Breast epithelium (tissue), 3 donors: ENCODE measurements at regions not wholly inside any gene's neighbourhood (a gene's known extent, or its start where the extent isn't known, plus 50 kb on each side); places are given as distances from the start of the nearest gene placed in this dataset.

Experiments
- CTCF ChIP-seq, 3 donors: fragments of 450-650 bp; IDR thresholded peaks; one replicate each; pipeline ENCODE4 v1.5.1; 2016 to 2017; ENCODE audit warnings: antibody characterized with exemption in 3 of 3, mild to moderate bottlenecking in 3 of 3, moderate library complexity in 3 of 3
- POLR2A ChIP-seq: fragments of 450-650 bp; IDR thresholded peaks from one replicate; pipeline ENCODE4 v1.6.1; 2016; ENCODE audit warnings: antibody characterized with exemption, mild to moderate bottlenecking, moderate library complexity
- POLR2AphosphoS5 ChIP-seq, 3 donors: sonication (generic); formaldehyde crosslinking; IDR thresholded peaks; one replicate each; pipeline ENCODE4 v1.6.1; 2017; ENCODE audit warnings: antibody characterized with exemption in 3 of 3

- no peak for TF ChIP-seq POLR2A
- TF ChIP-seq CTCF (IDR thresholded peaks at IDR 0.05), result no peak
- no peak for TF ChIP-seq POLR2AphosphoS5 (IDR thresholded peaks at IDR 0.05)
Measured at GRCh38 chr15:53346583-53346982, 412.9 kb downstream of the WDR72 start.
